SK-N-SH treated with all-trans-retinoic acid at 6 μM for 48 hours (cell line): ENCODE measurements at regions not wholly inside any gene's neighbourhood (a gene's known extent, or its start where the extent isn't known, plus 50 kb on each side); places are given as distances from the start of the nearest gene placed in this dataset.

Source experiments
- RARB ChIP-seq: fragments of 250-450 bp; sonication (Bioruptor Pico); IDR thresholded peaks from 2 replicates; pipeline ENCODE4 v1.8.0; 2021; ENCODE audit warnings: mild to moderate bottlenecking, moderate library complexity
- TOX ChIP-seq: fragments of 250-450 bp; sonication (Bioruptor Pico); IDR thresholded peaks from 2 replicates; pipeline ENCODE4 v1.8.0; 2021; ENCODE audit warnings: mild to moderate bottlenecking, moderate library complexity, borderline replicate concordance

DNA sequence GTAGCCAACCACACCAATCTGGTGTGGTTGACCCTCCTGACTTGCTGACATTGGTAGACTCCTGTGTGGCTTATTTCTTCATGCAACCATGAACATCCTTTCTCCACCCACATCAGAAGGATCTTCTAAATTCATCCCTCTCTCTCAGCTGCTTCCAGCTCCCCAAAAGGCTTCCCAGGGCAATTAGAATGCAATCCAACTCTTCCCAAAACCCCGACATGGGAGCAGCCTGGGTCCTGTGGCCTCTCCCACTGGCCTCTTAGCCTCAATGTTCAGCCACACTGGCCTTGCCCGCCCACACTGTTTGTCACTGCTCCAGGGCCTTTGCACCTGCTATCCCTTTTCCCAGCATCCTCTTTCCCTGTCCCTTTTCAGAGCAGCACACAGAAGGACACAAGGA is 199.8 kb upstream of the SGCG start:
- TF ChIP-seq RARB (CRISPR knock-in tag) (no peak), TOX (CRISPR knock-in tag) (no peak)
